Gastroesophageal sphincter (tissue), 4 donors: ENCODE measurements at regions not wholly inside any gene's neighbourhood (a gene's known extent, or its start where the extent isn't known, plus 50 kb on each side); places are given as distances from the start of the nearest gene placed in this dataset.

Experiments
- ATAC-seq: fragments of 150-250 bp; one replicate; pipeline ENCODE4 v1.9.1; 2016; ENCODE audit warnings: mild to moderate bottlenecking, moderate library complexity
- H3K27ac ChIP-seq, 4 donors: fragments of 200-600 bp; sonication (generic) in 3 of 4; 1 replicate in 3 of 4; 2 replicates in 1 of 4; pipeline ENCODE4 v1.5.1; 2016 to 2019
- H3K27me3 ChIP-seq: fragments of 200-600 bp; sonication (generic); one replicate; pipeline ENCODE4 v1.5.1; 2019
- H3K36me3 ChIP-seq, 2 donors: fragments of 200-600 bp; sonication (generic); one replicate each; pipeline ENCODE4 v1.5.1; 2019; ENCODE audit warnings: control low read depth in 1 of 2
- H3K4me1 ChIP-seq, 3 donors: fragments of 200-600 bp; sonication (generic); 1 replicate in 2 of 3; 2 replicates in 1 of 3; pipeline ENCODE4 v1.5.1; 2016 to 2019; ENCODE audit warnings: control low read depth in 2 of 3
- H3K4me3 ChIP-seq, 2 donors: fragments of 200-600 bp; sonication (generic); one replicate each; pipeline ENCODE4 v1.5.1; 2019; ENCODE audit warnings: mild to moderate bottlenecking in 1 of 2, moderate library complexity in 1 of 2
- H3K9me3 ChIP-seq, 3 donors: fragments of 200-600 bp; sonication (generic); one replicate each; pipeline ENCODE4 v1.5.1; 2017 to 2019; ENCODE audit warnings: control low read depth in 2 of 3
- EP300 ChIP-seq: sonication (generic); formaldehyde crosslinking; IDR thresholded peaks from one replicate; pipeline ENCODE4 v1.6.1; 2017; ENCODE audit warnings: antibody characterized with exemption, mild to moderate bottlenecking
- POLR2A ChIP-seq, 2 donors: fragments of 450-650 bp; IDR thresholded peaks; one replicate each; pipeline ENCODE4 v1.6.1; 2017; ENCODE audit warnings: antibody characterized with exemption in 2 of 2, mild to moderate bottlenecking in 2 of 2, moderate library complexity in 1 of 2
- POLR2AphosphoS5 ChIP-seq: sonication (generic); formaldehyde crosslinking; IDR thresholded peaks from one replicate; pipeline ENCODE4 v1.6.1; 2017; ENCODE audit warnings: antibody characterized with exemption
- WGBS, 2 donors: methylation state at CpG; one replicate each; pipeline ENCODE4 v1.1.5; 2018; ENCODE audit warnings: low coverage in 1 of 2; 5-methylcytosine and 5-hydroxymethylcytosine counted together
- TF ChIP-seq, protein P1 (sequence below), 4 experiments: fragments of 200-600 bp in 2 of 4; fragments of 450-650 bp in 2 of 4; sonication (generic) in 1 of 4; IDR thresholded peaks; one replicate each; pipeline ENCODE4 v1.5.1; 2017 to 2019; ENCODE audit warnings: antibody characterized with exemption in 4 of 4, mild to moderate bottlenecking in 2 of 4, moderate library complexity in 2 of 4

DNA sequence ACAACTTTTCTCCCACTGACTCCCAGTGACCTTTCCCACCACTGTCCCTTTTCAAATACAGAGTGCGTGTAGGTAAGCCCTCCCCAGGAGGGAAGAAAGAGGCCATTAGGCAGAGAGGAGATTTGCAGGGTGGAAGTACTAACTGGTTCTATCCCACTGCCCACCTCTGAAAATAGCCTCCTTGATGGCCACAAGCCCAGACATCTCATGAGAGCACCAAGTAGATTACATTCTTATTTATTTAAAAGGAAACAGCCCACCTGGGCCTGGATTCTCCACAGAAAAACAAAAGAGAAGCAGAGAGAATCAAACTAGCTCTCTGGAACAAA is 445.3 kb downstream of the FOXO1 start:
- TF ChIP-seq EP300 (no peak), POLR2AphosphoS5 (no peak), POLR2A (IDR thresholded peaks at IDR 0.05) (no peak)
- TF ChIP-seq, protein P1, sequence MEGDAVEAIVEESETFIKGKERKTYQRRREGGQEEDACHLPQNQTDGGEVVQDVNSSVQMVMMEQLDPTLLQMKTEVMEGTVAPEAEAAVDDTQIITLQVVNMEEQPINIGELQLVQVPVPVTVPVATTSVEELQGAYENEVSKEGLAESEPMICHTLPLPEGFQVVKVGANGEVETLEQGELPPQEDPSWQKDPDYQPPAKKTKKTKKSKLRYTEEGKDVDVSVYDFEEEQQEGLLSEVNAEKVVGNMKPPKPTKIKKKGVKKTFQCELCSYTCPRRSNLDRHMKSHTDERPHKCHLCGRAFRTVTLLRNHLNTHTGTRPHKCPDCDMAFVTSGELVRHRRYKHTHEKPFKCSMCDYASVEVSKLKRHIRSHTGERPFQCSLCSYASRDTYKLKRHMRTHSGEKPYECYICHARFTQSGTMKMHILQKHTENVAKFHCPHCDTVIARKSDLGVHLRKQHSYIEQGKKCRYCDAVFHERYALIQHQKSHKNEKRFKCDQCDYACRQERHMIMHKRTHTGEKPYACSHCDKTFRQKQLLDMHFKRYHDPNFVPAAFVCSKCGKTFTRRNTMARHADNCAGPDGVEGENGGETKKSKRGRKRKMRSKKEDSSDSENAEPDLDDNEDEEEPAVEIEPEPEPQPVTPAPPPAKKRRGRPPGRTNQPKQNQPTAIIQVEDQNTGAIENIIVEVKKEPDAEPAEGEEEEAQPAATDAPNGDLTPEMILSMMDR (IDR thresholded peaks at IDR 0.05) = no peak
- H3K4me1 ChIP-seq = peaks cover 13 to 31% (median 24%) of the 10 kb centered on the region in 3 donors
- peak; percentile 18 for ATAC-seq
- peak overlapping the region; percentile 77 to 94 (median 84) for H3K27ac ChIP-seq
- no peak overlapping the region for H3K4me3 ChIP-seq
- H3K9me3 ChIP-seq = no peaks in the 10 kb centered on the region
- 83% methylated on average over 1 of the region's 1 CpG; no CpG with 5 or more reads in 1 of the 2 donors for WGBS, 2 donors
- no peaks in the 10 kb centered on the region for H3K36me3 ChIP-seq
- no peaks in the 10 kb centered on the region for H3K27me3 ChIP-seq

DNA sequence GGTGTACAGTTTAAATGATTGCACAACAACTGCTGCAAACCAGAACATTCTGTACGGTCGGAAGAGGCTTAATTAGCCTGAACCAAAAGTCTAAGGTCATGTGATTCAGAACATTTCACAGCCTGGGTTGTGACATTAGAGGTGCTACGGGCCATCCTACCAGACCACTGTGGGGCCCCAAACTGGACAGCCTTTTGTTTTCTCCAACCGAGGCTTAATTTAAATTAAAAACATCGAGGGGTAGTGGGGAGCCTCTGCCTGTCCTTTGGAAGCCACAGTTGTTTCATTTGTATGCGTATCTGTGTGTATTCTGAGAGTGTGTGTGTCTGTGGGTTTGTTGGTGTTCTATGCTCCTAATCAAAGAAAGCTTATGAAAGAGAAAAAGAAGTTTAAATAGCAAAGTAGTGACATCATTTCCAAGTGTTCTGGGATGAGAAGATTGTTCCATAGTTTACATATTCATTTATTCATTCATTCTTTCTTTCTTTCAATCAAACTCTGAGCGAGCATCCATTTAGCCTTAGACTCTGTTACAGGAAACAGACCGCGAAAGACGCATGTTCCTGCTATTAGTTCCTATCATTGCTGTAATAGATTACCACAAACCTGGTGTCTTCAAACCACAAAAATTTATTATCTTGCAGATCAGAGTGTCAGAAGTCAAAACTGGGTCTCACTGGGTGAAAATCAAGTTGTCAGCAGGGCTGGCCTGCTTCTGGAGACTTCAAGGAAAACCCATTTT is 444.8 kb downstream of the FOXO1 start:
- TF ChIP-seq POLR2A (IDR thresholded peaks at IDR 0.05) = no peak
- TF ChIP-seq, protein P1 (IDR thresholded peaks at IDR 0.05) = no peak
- TF ChIP-seq EP300 = peak; percentile 69
- peak; percentile 95 for TF ChIP-seq POLR2AphosphoS5
- H3K4me1 ChIP-seq = peaks cover 13 to 31% (median 24%) of the 10 kb centered on the region in 3 donors
- H3K9me3 ChIP-seq = no peaks in the 10 kb centered on the region
- no peaks in the 10 kb centered on the region for H3K36me3 ChIP-seq
- H3K27ac ChIP-seq = peak overlapping the region; percentile 77 to 94 (median 84)
- WGBS, 2 donors = 43 to 58% methylated on average over 9 to 10 of the region's 10 CpGs
- H3K4me3 ChIP-seq = no peak overlapping the region
- no peaks in the 10 kb centered on the region for H3K27me3 ChIP-seq
- peak; percentile 93 for ATAC-seq

DNA sequence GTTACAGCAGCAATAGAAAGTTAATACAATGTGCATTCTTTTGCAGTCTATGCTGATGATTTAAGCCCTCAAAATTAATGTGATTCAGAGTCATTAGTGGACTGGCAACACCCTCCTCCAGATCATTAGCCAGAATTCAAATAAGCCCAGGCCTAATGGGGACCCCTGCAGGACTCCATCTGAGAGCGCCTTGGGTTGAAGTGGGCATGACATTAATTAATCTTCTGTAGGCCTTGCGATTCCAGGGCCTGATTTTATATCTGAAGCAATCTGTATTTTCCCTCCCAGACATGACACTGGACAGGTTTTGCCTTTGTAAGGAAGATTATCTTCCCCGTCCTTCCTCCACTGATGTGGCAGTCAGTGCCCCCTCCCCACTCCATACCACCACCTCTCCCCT is 442.9 kb downstream of the FOXO1 start:
- Histone ChIP-seq H3K4me3 (no peak overlapping the region), H3K27me3 (no peaks in the 10 kb centered on the region), H3K4me1 (peaks cover 13 to 31% (median 24%) of the 10 kb centered on the region in 3 donors), H3K36me3 (no peaks in the 10 kb centered on the region), H3K9me3 (no peaks in the 10 kb centered on the region), H3K27ac (peak overlapping the region in 1 of 4 donors; percentile 85)
- no peak for TF ChIP-seq EP300
- no peak for TF ChIP-seq POLR2A (IDR thresholded peaks at IDR 0.05)
- TF ChIP-seq, protein P1 (IDR thresholded peaks at IDR 0.05) = no peak
- no peak for TF ChIP-seq POLR2AphosphoS5
- ATAC-seq = no peak
- WGBS, 2 donors = 73 to 94% methylated on average over 3 of the region's 3 CpGs

DNA sequence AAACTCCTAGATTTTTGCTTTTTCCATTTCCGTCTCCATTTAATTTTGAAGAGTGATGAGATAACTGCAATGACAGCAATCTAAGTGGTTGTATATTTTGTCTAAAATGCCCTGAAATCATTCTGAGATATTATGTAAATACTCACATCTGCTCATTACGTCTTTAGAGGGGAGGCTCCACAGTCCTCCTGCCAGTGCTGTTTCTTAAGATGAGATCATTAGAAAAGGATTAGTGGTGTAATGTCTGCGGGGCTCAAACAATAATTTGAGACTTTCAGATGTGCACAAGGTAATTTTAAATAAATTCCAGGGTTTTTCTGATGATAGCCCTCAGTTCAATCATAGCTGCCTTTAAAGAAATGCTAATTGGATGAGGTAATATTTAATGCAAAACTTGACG is 437.9 kb downstream of the FOXO1 start:
- Histone ChIP-seq H3K4me1 (peaks cover 0 to 12% (median 0%) of the 10 kb centered on the region in 3 donors), H3K36me3 (no peaks in the 10 kb centered on the region), H3K9me3 (no peaks in the 10 kb centered on the region), H3K27ac (peak overlapping the region in 3 of 4 donors; percentile 33 to 83 (median 48)), H3K4me3 (no peak overlapping the region), H3K27me3 (no peaks in the 10 kb centered on the region)
- 57 to 74% methylated on average over 4 of the region's 4 CpGs for WGBS, 2 donors
- no peak for TF ChIP-seq POLR2A (IDR thresholded peaks at IDR 0.05)
- no peak for TF ChIP-seq POLR2AphosphoS5
- TF ChIP-seq, protein P1 (IDR thresholded peaks at IDR 0.05) = no peak
- no peak for TF ChIP-seq EP300
- ATAC-seq = peak; percentile 79

DNA sequence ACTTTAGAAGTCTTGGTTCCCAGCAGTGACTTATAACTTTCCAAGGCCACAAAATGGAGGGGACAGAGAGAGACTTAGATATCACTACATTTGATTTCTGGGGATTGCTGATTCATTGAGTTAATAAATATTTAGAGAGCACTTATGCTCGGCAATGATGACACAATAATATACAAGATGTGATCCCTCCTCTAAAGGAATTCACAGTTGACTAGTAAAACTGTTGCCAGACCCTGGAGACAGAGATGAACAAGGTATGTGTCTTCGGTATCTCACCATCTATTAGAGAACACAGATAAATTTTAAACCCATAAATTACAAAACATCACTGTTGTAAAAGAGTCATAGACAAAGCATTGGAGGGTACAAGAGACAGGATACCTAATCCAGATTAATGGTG is 437.5 kb downstream of the FOXO1 start:
- Histone ChIP-seq H3K27ac (peak overlapping the region in 3 of 4 donors; percentile 33 to 83 (median 48)), H3K9me3 (no peaks in the 10 kb centered on the region), H3K4me1 (peaks cover 0 to 12% (median 0%) of the 10 kb centered on the region in 3 donors), H3K36me3 (no peaks in the 10 kb centered on the region), H3K4me3 (no peak overlapping the region), H3K27me3 (no peaks in the 10 kb centered on the region)
- 30 to 31% methylated on average over 2 of the region's 2 CpGs for WGBS, 2 donors
- peak; percentile 29 for ATAC-seq
- no peak for TF ChIP-seq POLR2A (IDR thresholded peaks at IDR 0.05)
- TF ChIP-seq EP300 = no peak
- TF ChIP-seq POLR2AphosphoS5 = no peak
- TF ChIP-seq, protein P1 (IDR thresholded peaks at IDR 0.05) = no peak
